Ectodermal cell (in vitro differentiated cells): ENCODE measurements at regions not wholly inside any gene's neighbourhood (a gene's known extent, or its start where the extent isn't known, plus 50 kb on each side); places are given as distances from the start of the nearest gene placed in this dataset.

Experiments used
- H3K27ac ChIP-seq: 2 replicates; pipeline ENCODE4 v1.7.0; 2013; ENCODE audit warnings: mild to moderate bottlenecking, low read depth, low read length; ENCODE audit not compliant: insufficient read depth, poor library complexity, severe bottlenecking
- H3K27me3 ChIP-seq: 2 replicates; pipeline ENCODE4 v1.7.0; 2013; ENCODE audit warnings: mild to moderate bottlenecking, low read length; ENCODE audit not compliant: insufficient read depth, control insufficient read depth, poor library complexity, severe bottlenecking
- H3K36me3 ChIP-seq: one replicate; pipeline ENCODE4 v1.7.0; 2013; ENCODE audit warnings: low read length; ENCODE audit not compliant: control insufficient read depth, insufficient read depth
- H3K4me1 ChIP-seq: one replicate; pipeline ENCODE4 v1.7.0; 2013; ENCODE audit warnings: low read length; ENCODE audit not compliant: control insufficient read depth, insufficient read depth
- H3K4me3 ChIP-seq: 2 replicates; pipeline ENCODE4 v1.7.0; 2013; ENCODE audit warnings: low read depth, low read length, control low read depth; ENCODE audit not compliant: insufficient read depth
- H3K9me3 ChIP-seq: 2 replicates; pipeline ENCODE4 v1.7.0; 2013; ENCODE audit warnings: mild to moderate bottlenecking, low read length, moderate library complexity; ENCODE audit not compliant: control insufficient read depth
- WGBS, 2 experiments: methylation state at CpG; one replicate each; pipeline ENCODE4 v1.1.7; 2013; ENCODE audit warnings: missing lambda C conversion rate in 2 of 2; 5-methylcytosine and 5-hydroxymethylcytosine counted together

GRCh38 chr1:58262702-58263101 lies 283.8 kb downstream of the OMA1 start:
- no peaks in the 10 kb centered on the region for H3K27me3 ChIP-seq
- 93 to 100% methylated on average over 1 to 2 of the region's 2 CpGs for WGBS, 2 experiments
- H3K4me1 ChIP-seq = no peaks in the 10 kb centered on the region
- H3K36me3 ChIP-seq = no peaks in the 10 kb centered on the region
- H3K27ac ChIP-seq = no peak overlapping the region
- H3K4me3 ChIP-seq = no peak overlapping the region
- no peaks in the 10 kb centered on the region for H3K9me3 ChIP-seq

- H3K4me3 ChIP-seq = no peak overlapping the region
- H3K27ac ChIP-seq = no peak overlapping the region
- no peaks in the 10 kb centered on the region for H3K36me3 ChIP-seq
- no peaks in the 10 kb centered on the region for H3K4me1 ChIP-seq
- H3K9me3 ChIP-seq = no peaks in the 10 kb centered on the region
- 68% methylated on average over 10 of the region's 10 CpGs for WGBS, 2 experiments
- no peaks in the 10 kb centered on the region for H3K27me3 ChIP-seq
Observed at GRCh38 chr1:58258082-58258481, 288.4 kb downstream of the OMA1 start.

GRCh38 chr1:58257003-58257402 lies 289.5 kb downstream of the OMA1 start:
- H3K27me3 ChIP-seq = no peaks in the 10 kb centered on the region
- no peaks in the 10 kb centered on the region for H3K4me1 ChIP-seq
- H3K9me3 ChIP-seq = no peaks in the 10 kb centered on the region
- H3K36me3 ChIP-seq = no peaks in the 10 kb centered on the region
- H3K27ac ChIP-seq = no peak overlapping the region
- no peak overlapping the region for H3K4me3 ChIP-seq
- WGBS, 2 experiments = 87 to 92% methylated on average over 1 of the region's 1 CpG

- Histone ChIP-seq H3K36me3 (no peaks in the 10 kb centered on the region), H3K9me3 (no peaks in the 10 kb centered on the region), H3K4me1 (no peaks in the 10 kb centered on the region), H3K27ac (no peak overlapping the region), H3K27me3 (no peaks in the 10 kb centered on the region), H3K4me3 (no peak overlapping the region)
- 95 to 97% methylated on average over 2 to 3 of the region's 3 CpGs for WGBS, 2 experiments
Observed at GRCh38 chr1:58256546-58256945, 290.0 kb downstream of the OMA1 start.

GRCh38 chr1:58256041-58256440 lies 290.5 kb downstream of the OMA1 start:
- WGBS, 2 experiments = 96 to 97% methylated on average over 10 of the region's 10 CpGs
- Histone ChIP-seq H3K27me3 (no peaks in the 10 kb centered on the region), H3K4me1 (no peaks in the 10 kb centered on the region)

GRCh38 chr1:58255192-58255591 lies 291.3 kb downstream of the OMA1 start:
- Histone ChIP-seq H3K4me3 (no peak overlapping the region), H3K27me3 (no peaks in the 10 kb centered on the region), H3K36me3 (no peaks in the 10 kb centered on the region), H3K4me1 (no peaks in the 10 kb centered on the region), H3K9me3 (no peaks in the 10 kb centered on the region), H3K27ac (no peak overlapping the region)
- WGBS, 2 experiments = 88 to 92% methylated on average over 4 of the region's 4 CpGs

More at GRCh38 chr1:58256041-58256440, 290.5 kb downstream of the OMA1 start:
- Histone ChIP-seq H3K4me3 (no peak overlapping the region), H3K9me3 (no peaks in the 10 kb centered on the region), H3K27ac (no peak overlapping the region), H3K36me3 (no peaks in the 10 kb centered on the region)

- no peaks in the 10 kb centered on the region for H3K36me3 ChIP-seq
- WGBS, 2 experiments = 59% methylated on average over 4 of the region's 4 CpGs
- peaks cover 13% of the 10 kb centered on the region for H3K4me1 ChIP-seq
- no peak overlapping the region for H3K4me3 ChIP-seq
- no peaks in the 10 kb centered on the region for H3K9me3 ChIP-seq
- H3K27me3 ChIP-seq = peaks cover 23% of the 10 kb centered on the region
- no peak overlapping the region for H3K27ac ChIP-seq
Observed at GRCh38 chr1:58251430-58252073, 295.0 kb downstream of the OMA1 start.

GRCh38 chr1:58250587-58250948 lies 296.0 kb downstream of the OMA1 start:
- peaks cover 13% of the 10 kb centered on the region for H3K4me1 ChIP-seq
- H3K9me3 ChIP-seq = no peaks in the 10 kb centered on the region
- peaks cover 23% of the 10 kb centered on the region for H3K27me3 ChIP-seq
- WGBS, 2 experiments = 7% methylated on average over 9 of the region's 9 CpGs
- no peak overlapping the region for H3K27ac ChIP-seq
- H3K36me3 ChIP-seq = no peaks in the 10 kb centered on the region
- H3K4me3 ChIP-seq = peak overlapping the region; percentile 75

GRCh38 chr1:58249737-58250586 lies 296.6 kb downstream of the OMA1 start:
- Histone ChIP-seq H3K4me1 (peaks cover 13% of the 10 kb centered on the region), H3K36me3 (no peaks in the 10 kb centered on the region), H3K9me3 (no peaks in the 10 kb centered on the region), H3K4me3 (peak overlapping the region; percentile 75), H3K27ac (peak overlapping the region; percentile 53), H3K27me3 (peaks cover 23% of the 10 kb centered on the region)
- 0% methylated on average over 81 of the region's 81 CpGs for WGBS, 2 experiments

- peak overlapping the region; percentile 75 for H3K4me3 ChIP-seq
- peaks cover 23% of the 10 kb centered on the region for H3K27me3 ChIP-seq
- H3K36me3 ChIP-seq = no peaks in the 10 kb centered on the region
- peaks cover 13% of the 10 kb centered on the region for H3K4me1 ChIP-seq
- H3K27ac ChIP-seq = no peak overlapping the region
- 1 to 2% methylated on average over 14 of the region's 14 CpGs for WGBS, 2 experiments
- no peaks in the 10 kb centered on the region for H3K9me3 ChIP-seq
Observed at GRCh38 chr1:58249388-58249736, 297.2 kb downstream of the OMA1 start.
